ENCODE measurements at regions not wholly inside any gene's neighbourhood (a gene's known extent, or its start where the extent isn't known, plus 50 kb on each side); places are given as distances from the start of the nearest gene placed in this dataset.

DNA sequence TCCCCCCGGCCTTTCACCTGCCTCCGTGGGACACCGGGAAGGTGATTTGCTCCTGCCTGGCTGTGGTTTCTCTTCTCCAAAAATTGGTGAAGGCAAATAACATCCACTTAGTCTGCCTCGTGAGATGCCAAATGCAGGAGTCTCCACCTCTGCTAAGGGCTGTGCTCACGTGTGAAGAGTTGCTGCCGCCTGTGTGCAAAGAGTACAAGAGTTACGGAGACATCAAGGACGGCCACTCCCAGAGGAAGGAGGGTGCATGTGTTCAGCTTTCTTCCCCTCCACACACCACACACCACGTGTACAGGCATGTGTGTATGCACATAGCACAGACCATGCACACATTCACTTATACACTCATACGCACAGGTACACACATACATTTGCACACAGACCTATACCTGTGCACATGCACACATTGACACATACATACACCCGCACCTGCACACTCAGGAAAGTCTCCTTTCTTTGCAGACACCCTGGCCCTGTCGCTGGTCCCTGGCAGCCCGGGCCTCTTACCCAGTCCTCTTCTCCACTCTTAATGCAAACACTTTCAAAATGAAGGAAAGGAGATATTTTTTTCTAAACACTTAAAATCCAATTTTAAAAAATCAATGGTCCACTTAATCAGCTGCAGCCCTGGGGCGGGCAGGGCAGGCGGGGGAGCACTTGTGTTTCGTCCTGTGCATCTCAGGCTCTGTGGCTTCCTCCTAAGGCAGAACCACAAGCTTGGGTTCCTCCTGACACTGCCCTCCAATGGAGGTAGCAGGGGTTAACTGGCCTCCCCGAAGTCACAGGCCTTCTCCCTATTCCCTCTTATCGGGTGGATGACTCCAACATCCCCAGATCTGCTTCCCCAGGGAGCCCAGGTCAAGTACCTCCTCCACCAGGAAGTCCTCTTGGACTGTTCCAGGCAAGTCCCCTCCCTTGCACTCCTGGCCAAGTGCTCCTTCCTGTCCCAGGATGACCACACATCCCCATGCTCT, 103.0 kb downstream of the CPZ start:
- TF ChIP-seq CTCF (IDR thresholded peaks at IDR 0.05), result no peak

- no peak for TF ChIP-seq CTCF (IDR thresholded peaks at IDR 0.05)
Measured at GRCh38 chr4:8694651-8695151, 102.1 kb downstream of the CPZ start.

GRCh38 chr4:8694226-8694625, 101.7 kb downstream of the CPZ start:
- TF ChIP-seq CTCF (IDR thresholded peaks at IDR 0.05), result no peak

DNA sequence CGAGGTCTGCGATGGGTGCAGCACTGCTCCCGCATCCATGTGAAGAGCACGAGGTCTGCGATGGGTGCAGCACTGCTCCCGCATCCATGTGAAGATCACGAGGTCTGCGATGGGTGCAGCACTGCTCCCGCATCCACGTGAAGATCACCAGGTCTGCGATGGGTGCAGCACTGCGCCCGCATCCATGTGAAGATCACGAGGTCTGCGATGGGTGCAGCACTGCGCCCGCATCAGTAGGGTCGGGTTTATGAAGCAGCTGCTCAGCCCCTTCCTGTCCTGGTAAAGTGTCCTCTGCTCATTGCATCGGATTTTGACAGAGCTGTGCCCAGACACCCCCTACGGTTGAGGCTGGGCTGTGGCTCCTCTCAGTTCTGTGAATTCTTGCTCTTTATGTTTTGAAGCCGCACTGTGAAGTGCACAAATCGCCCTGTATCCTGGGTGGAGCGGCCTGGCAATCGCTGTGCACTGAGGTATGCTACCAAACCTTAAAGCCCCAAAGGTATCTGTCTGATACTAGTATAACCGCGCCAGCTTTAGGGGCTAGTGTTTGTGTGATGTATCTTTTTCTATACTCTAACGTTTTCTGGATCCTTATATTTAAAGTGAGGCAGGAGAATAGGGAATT, 98.7 kb downstream of the CPZ start:
- no peak for TF ChIP-seq CTCF (IDR thresholded peaks at IDR 0.05)

GRCh38 chr4:8690216-8691150, 97.9 kb downstream of the CPZ start:
- TF ChIP-seq CTCF (IDR thresholded peaks at IDR 0.05), result no peak

DNA sequence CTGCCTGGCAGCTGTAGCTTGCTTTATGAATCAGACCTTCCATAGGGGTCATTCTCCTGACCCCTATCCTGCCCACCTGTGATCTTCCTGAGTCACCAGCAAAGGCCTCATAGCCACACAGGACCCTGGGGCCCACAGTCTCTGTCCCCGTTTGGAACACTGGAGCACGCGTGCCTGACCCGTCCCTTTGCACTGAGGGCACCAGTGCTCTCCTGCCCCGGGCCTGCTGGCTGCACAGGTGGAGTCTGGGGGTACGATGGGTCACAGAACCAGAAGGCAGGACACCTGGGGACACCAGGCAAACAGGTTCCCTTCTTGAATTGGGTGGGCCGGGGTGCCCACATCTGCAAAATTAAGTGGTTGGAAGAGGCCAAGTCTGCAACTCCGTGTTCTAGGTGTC, 97.2 kb downstream of the CPZ start:
- TF ChIP-seq CTCF (IDR thresholded peaks at IDR 0.05), result no peak

DNA sequence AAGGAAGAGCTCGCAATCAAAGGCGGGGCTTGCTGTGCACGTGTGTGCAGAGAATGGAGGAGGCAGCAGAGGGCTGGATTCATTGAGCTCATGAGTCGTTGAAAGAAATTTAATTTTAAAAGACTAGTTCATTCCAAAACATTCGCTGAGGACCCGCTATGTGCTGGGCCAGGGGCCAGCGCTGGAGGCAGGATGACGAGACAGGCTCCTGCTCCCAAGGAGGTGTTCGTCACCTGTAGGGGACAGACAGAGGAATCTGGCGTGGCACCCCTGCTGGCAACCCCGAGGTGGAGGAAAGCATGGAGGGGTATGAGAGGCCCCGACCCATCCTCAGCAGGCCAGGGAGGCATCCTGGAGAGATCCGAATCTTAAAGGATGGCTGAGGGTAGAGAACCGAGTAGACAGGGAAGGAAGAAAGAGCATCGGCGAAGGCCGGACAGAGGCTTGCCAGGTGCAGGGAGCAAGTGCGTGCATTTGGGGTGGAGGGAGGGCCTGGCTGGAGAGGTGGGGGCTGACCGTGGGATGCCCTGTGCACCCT, 96.4 kb downstream of the CPZ start:
- no peak for TF ChIP-seq CTCF (IDR thresholded peaks at IDR 0.05)

Measured in LNCAP (cell line).